ENCODE measurements at regions not wholly inside any gene's neighbourhood (a gene's known extent, or its start where the extent isn't known, plus 50 kb on each side); places are given as distances from the start of the nearest gene placed in this dataset.

- H3K4me1 ChIP-seq (ENCODE audit: control insufficient read depth in 1 of 2, insufficient read depth in 1 of 2, low read depth in 1 of 2, low read length in 1 of 2) = no peaks in the 10 kb centered on the region
- TF ChIP-seq CTCF (IDR thresholded peaks at IDR 0.05) = no peak
- H3K27ac ChIP-seq = no peak overlapping the region
- no peaks in the 10 kb centered on the region for H3K36me3 ChIP-seq
- no peak overlapping the region for H3K4me3 ChIP-seq (ENCODE audit: low read depth in 1 of 2, low read length in 1 of 2)
- H3K9me3 ChIP-seq = no peaks in the 10 kb centered on the region
- H3K27me3 ChIP-seq = no peaks in the 10 kb centered on the region
Measured at GRCh38 chr2:53108246-53108645, 659.4 kb upstream of the CHAC2 start.

- no peak overlapping the region for H3K27ac ChIP-seq
- H3K9me3 ChIP-seq = no peaks in the 10 kb centered on the region
- no peak for TF ChIP-seq CTCF (IDR thresholded peaks at IDR 0.05)
- no peak overlapping the region for H3K4me3 ChIP-seq (ENCODE audit: low read depth in 1 of 2, low read length in 1 of 2)
- no peaks in the 10 kb centered on the region for H3K4me1 ChIP-seq (ENCODE audit: control insufficient read depth in 1 of 2, insufficient read depth in 1 of 2, low read depth in 1 of 2, low read length in 1 of 2)
- no peaks in the 10 kb centered on the region for H3K36me3 ChIP-seq
- no peaks in the 10 kb centered on the region for H3K27me3 ChIP-seq
Measured at GRCh38 chr2:53104263-53104662, 663.3 kb upstream of the CHAC2 start.

- no peak overlapping the region for H3K4me3 ChIP-seq (ENCODE audit: low read depth in 1 of 2, low read length in 1 of 2)
- H3K27me3 ChIP-seq = no peaks in the 10 kb centered on the region
- no peaks in the 10 kb centered on the region for H3K4me1 ChIP-seq (ENCODE audit: control insufficient read depth in 1 of 2, insufficient read depth in 1 of 2, low read depth in 1 of 2, low read length in 1 of 2)
- H3K27ac ChIP-seq = no peak overlapping the region
- TF ChIP-seq CTCF (IDR thresholded peaks at IDR 0.05) = no peak
- no peaks in the 10 kb centered on the region for H3K9me3 ChIP-seq
- no peaks in the 10 kb centered on the region for H3K36me3 ChIP-seq
Measured at GRCh38 chr2:53103679-53104078, 663.9 kb upstream of the CHAC2 start.

GRCh38 chr2:53098696-53099078 is 668.9 kb upstream of the CHAC2 start:
- H3K4me1 ChIP-seq (ENCODE audit: control insufficient read depth in 1 of 2, insufficient read depth in 1 of 2, low read depth in 1 of 2, low read length in 1 of 2) = no peaks in the 10 kb centered on the region
- no peak overlapping the region for H3K4me3 ChIP-seq (ENCODE audit: low read depth in 1 of 2, low read length in 1 of 2)
- no peaks in the 10 kb centered on the region for H3K9me3 ChIP-seq
- no peaks in the 10 kb centered on the region for H3K36me3 ChIP-seq
- no peak overlapping the region for H3K27ac ChIP-seq
- TF ChIP-seq CTCF (IDR thresholded peaks at IDR 0.05) = no peak
- no peaks in the 10 kb centered on the region for H3K27me3 ChIP-seq

GRCh38 chr2:53096351-53096750 is 671.3 kb upstream of the CHAC2 start:
- TF ChIP-seq CTCF (IDR thresholded peaks at IDR 0.05) = no peak

GRCh38 chr2:53095664-53096063 is 671.9 kb upstream of the CHAC2 start:
- no peak overlapping the region for H3K27ac ChIP-seq
- H3K4me3 ChIP-seq (ENCODE audit: low read depth in 1 of 2, low read length in 1 of 2) = no peak overlapping the region
- no peaks in the 10 kb centered on the region for H3K36me3 ChIP-seq
- H3K9me3 ChIP-seq = no peaks in the 10 kb centered on the region
- no peaks in the 10 kb centered on the region for H3K27me3 ChIP-seq
- TF ChIP-seq CTCF (IDR thresholded peaks at IDR 0.05) = no peak
- no peaks in the 10 kb centered on the region for H3K4me1 ChIP-seq (ENCODE audit: control insufficient read depth in 1 of 2, insufficient read depth in 1 of 2, low read depth in 1 of 2, low read length in 1 of 2)

More at GRCh38 chr2:53096351-53096750, 671.3 kb upstream of the CHAC2 start:
- no peaks in the 10 kb centered on the region for H3K36me3 ChIP-seq
- H3K4me1 ChIP-seq (ENCODE audit: control insufficient read depth in 1 of 2, insufficient read depth in 1 of 2, low read depth in 1 of 2, low read length in 1 of 2) = no peaks in the 10 kb centered on the region
- no peaks in the 10 kb centered on the region for H3K9me3 ChIP-seq
- no peak overlapping the region for H3K4me3 ChIP-seq (ENCODE audit: low read depth in 1 of 2, low read length in 1 of 2)
- no peak overlapping the region for H3K27ac ChIP-seq
- no peaks in the 10 kb centered on the region for H3K27me3 ChIP-seq
